GM23248 (cell line): ENCODE measurements at regions not wholly inside any gene's neighbourhood (a gene's known extent, or its start where the extent isn't known, plus 50 kb on each side); places are given as distances from the start of the nearest gene placed in this dataset.

Experiments
- EZH2 ChIP-seq: fragments of 200-600 bp; sonication (generic); IDR thresholded peaks from 2 replicates; pipeline ENCODE4 v1.6.1; 2018; ENCODE audit warnings: antibody characterized with exemption, mild to moderate bottlenecking; ENCODE audit not compliant: insufficient read depth, poor library complexity, severe bottlenecking
- EZH2phosphoT487 ChIP-seq: fragments of 200-600 bp; sonication (generic); IDR thresholded peaks from 2 replicates; pipeline ENCODE4 v1.6.1; 2018; ENCODE audit warnings: antibody characterized with exemption, moderate library complexity, mild to moderate bottlenecking, low read depth; ENCODE audit not compliant: insufficient read depth

DNA sequence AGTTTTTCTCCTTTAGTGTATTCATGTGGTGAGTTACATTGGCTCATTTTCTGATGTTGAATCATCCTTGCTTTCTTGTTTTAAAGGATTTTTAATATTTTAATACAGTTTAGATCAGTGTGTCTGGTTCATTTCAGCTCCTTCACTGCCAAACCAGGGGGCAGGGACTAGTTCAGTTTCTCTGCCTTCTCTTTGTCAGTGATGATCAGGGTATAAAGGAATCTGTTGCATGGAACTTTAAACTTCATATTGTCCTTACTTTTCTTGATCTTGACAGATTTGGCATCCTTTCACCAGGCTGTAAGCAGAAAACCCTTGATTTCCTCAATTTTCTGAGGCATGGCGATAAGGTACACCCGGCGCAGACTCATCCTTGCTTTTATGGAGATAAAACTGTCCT, 149.4 kb downstream of the KDR start:
- no peak for TF ChIP-seq EZH2
- no peak for TF ChIP-seq EZH2phosphoT487
